Lower lobe of right lung (tissue), 2 donors: ENCODE measurements at regions not wholly inside any gene's neighbourhood (a gene's known extent, or its start where the extent isn't known, plus 50 kb on each side); places are given as distances from the start of the nearest gene placed in this dataset.

Source experiments
- ATAC-seq, 2 donors: fragments of 200-7000 bp; cut with Tn5 transposase; one replicate each; pipeline ENCODE4 v1.9.1; 2020 to 2022; ENCODE audit warnings: mild to moderate bottlenecking in 2 of 2, moderate library complexity in 2 of 2
- DNase-seq: peaks from one replicate; pipeline ENCODE4 v3.0.0-alpha.2; 2020
- H3K27ac ChIP-seq: fragments of 200-600 bp; one replicate; pipeline ENCODE4 v1.8.0; 2022
- H3K27me3 ChIP-seq: fragments of 200-600 bp; one replicate; pipeline ENCODE4 v1.8.0; 2022; ENCODE audit warnings: low read depth
- H3K36me3 ChIP-seq: fragments of 200-600 bp; one replicate; pipeline ENCODE4 v1.8.0; 2022; ENCODE audit warnings: mild to moderate bottlenecking
- H3K4me1 ChIP-seq: fragments of 200-600 bp; one replicate; pipeline ENCODE4 v1.8.0; 2022
- H3K4me3 ChIP-seq: fragments of 200-600 bp; one replicate; pipeline ENCODE4 v1.8.0; 2022; ENCODE audit warnings: mild to moderate bottlenecking
- H3K9me3 ChIP-seq: fragments of 200-600 bp; one replicate; pipeline ENCODE4 v1.8.0; 2022
- CTCF ChIP-seq: fragments of 200-600 bp; IDR thresholded peaks from one replicate; pipeline ENCODE4 v1.8.0; 2022; ENCODE audit warnings: antibody characterized with exemption, mild to moderate bottlenecking
- intact Hi-C: fragments of 100-400 bp; cut with DNase I; formaldehyde crosslinking; loops from one replicate; pipeline ENCODE4 v1.11.0; 2022
- donor health status: DM: no; HTN: yes; CAD: no; lungs with severe emphysema.

GRCh38 chr3:25053360-25053759 lies 374.7 kb upstream of the RARB start:
- Histone ChIP-seq H3K27me3 (no peaks in the 10 kb centered on the region), H3K27ac (no peak overlapping the region), H3K36me3 (no peaks in the 10 kb centered on the region), H3K4me1 (no peaks in the 10 kb centered on the region), H3K4me3 (no peak overlapping the region), H3K9me3 (no peaks in the 10 kb centered on the region)
- no peak for TF ChIP-seq CTCF
- intact Hi-C loops: no loop called here
- ATAC-seq (no peak), DNase-seq (no peak)

- H3K9me3 ChIP-seq: no peaks in the 10 kb centered on the region
- TF ChIP-seq CTCF: no peak
Observed at GRCh38 chr3:25056036-25056755, 371.9 kb upstream of the RARB start.

GRCh38 chr3:25056803-25057351 lies 371.2 kb upstream of the RARB start:
- Histone ChIP-seq H3K36me3 (no peaks in the 10 kb centered on the region), H3K9me3 (no peaks in the 10 kb centered on the region), H3K27me3 (no peaks in the 10 kb centered on the region), H3K4me3 (no peak overlapping the region), H3K4me1 (no peaks in the 10 kb centered on the region), H3K27ac (no peak overlapping the region)
- intact Hi-C loops: no loop called here
- no peak for TF ChIP-seq CTCF
- no peak for DNase-seq
- no peak for ATAC-seq

More at GRCh38 chr3:25056036-25056755, 371.9 kb upstream of the RARB start:
- Histone ChIP-seq H3K4me1 (no peaks in the 10 kb centered on the region), H3K27me3 (no peaks in the 10 kb centered on the region), H3K36me3 (no peaks in the 10 kb centered on the region), H3K27ac (no peak overlapping the region), H3K4me3 (no peak overlapping the region)
- DNase-seq (no peak), ATAC-seq (no peak)
- intact Hi-C loops: no loop called here

GRCh38 chr3:25057379-25057778 lies 370.7 kb upstream of the RARB start:
- DNase-seq (no peak), ATAC-seq (no peak)
- Histone ChIP-seq H3K4me3 (no peak overlapping the region), H3K27ac (no peak overlapping the region), H3K27me3 (no peaks in the 10 kb centered on the region), H3K9me3 (no peaks in the 10 kb centered on the region), H3K36me3 (no peaks in the 10 kb centered on the region), H3K4me1 (no peaks in the 10 kb centered on the region)
- intact Hi-C loops: no loop called here
- no peak for TF ChIP-seq CTCF

GRCh38 chr3:25064681-25065080 lies 363.4 kb upstream of the RARB start:
- DNase-seq (no peak), ATAC-seq (no peak)
- Histone ChIP-seq H3K36me3 (no peaks in the 10 kb centered on the region), H3K4me1 (no peaks in the 10 kb centered on the region), H3K4me3 (no peak overlapping the region), H3K27me3 (no peaks in the 10 kb centered on the region), H3K9me3 (no peaks in the 10 kb centered on the region), H3K27ac (no peak overlapping the region)
- intact Hi-C loops: no loop called here
- TF ChIP-seq CTCF: no peak
